HG03135 (cell line): ENCODE measurements at regions not wholly inside any gene's neighbourhood (a gene's known extent, or its start where the extent isn't known, plus 50 kb on each side); places are given as distances from the start of the nearest gene placed in this dataset.

ENCODE experiments used
- ATAC-seq: cut with Tn5 transposase; IDR thresholded peaks from one replicate; pipeline ENCODE4 v1.9.1; 2021; ENCODE audit warnings: mild to moderate bottlenecking, moderate library complexity; ENCODE audit not compliant: unreplicated experiment

GRCh38 chr13:33891196-33891742 is 73.3 kb downstream of the RFC3 start:
- no peak for ATAC-seq

DNA sequence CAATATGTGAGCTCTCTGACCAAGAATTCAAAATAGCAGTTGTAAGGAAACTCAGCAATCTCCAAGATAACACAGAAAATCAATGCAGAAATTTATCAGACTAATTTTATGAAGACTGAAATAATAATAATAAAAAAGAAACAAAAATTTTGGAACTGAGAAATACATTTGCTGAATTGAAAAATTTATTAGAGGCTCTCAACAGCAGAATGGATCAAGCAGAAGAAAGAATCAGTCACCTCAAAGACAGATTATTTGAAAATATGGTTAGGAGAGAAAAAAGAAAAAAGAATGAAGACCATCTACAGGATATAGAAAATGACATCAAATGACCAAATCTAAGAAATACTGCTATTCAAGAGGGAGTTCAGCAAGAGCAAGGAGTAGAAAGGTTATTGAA is 75.6 kb downstream of the RFC3 start:
- ATAC-seq, result no peak

DNA sequence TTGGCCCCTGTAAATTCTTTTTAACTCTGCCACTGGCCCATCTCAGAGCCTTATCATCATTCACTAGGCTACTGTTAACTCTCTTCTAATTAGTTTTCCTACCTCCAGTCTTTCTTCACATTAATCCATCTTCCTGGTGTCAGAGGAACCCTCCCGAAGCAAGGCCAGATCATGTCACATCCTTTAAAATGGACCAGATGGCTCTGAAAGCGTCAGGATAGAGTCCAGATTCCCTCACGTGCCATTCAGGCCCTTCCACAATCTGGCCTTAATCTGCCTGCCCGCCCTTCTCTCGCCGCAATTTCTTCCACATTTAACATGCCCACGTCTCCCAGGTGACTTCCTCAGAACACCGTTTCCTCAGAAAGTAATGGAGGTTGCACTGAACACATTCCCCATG is 86.5 kb downstream of the RFC3 start:
- no peak for ATAC-seq

DNA sequence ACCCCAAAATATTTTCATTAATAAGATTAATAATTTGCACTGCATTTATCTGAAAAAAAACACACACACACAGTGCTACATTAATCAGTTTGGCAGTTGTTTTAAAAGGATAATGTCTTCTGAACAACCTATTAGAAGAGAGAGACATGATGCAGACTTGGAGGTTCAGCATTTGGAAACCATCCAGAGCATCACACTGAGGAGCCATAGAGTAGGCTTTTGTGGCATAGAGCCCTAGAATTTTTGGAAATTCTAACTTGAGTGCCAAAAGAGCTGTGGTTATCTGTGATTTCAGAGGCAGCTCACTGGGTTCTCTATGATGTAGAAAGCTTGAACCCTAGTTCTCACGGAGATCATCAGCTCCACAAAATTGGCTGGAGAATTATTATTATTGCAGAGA is 90.2 kb downstream of the RFC3 start:
- no peak for ATAC-seq

DNA sequence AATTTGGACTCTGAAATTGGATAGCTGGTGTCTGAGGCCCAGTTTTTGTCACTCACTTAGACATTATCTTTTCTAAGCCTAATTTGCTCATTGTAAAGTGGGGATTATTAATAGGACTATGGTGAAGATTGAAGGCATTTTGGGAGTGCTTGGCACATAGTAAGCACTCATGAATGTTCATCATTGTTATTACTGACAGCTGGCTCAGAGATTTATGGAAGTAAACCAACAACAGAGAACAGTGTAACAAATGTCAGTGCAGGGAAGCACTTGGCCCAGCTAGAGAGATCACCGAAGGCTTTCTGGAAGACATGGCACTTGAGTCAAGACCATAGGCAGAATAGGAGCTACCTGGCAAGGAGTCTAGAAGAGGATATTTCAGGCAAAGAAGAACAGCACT is 92.3 kb downstream of the RFC3 start:
- ATAC-seq, result no peak

DNA sequence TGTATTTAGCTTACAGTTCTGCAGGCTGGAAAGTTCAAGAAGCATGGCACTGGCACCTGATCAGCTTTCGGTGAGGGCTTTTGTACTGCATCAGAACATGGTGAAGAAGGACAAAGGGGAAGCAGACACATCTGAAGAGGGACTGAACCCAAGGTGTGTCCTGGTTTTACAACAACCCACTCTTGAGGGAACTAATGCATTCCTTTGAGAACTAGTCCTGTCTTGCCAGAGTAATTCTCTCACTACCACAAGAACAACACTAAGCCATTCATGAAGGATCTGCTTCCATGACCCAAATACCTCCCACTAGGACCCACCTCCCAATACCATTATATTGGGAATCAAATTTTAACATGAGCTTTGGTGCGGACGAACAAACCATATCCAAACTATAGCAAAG is 93.6 kb downstream of the RFC3 start:
- ATAC-seq, result no peak

- ATAC-seq, result no peak
Observed at GRCh38 chr13:33913829-33914228, 95.9 kb downstream of the RFC3 start.

- no peak for ATAC-seq
Observed at GRCh38 chr13:33917190-33917589, 99.2 kb downstream of the RFC3 start.

- no peak for ATAC-seq
Observed at GRCh38 chr13:33918199-33918932, 100.4 kb downstream of the RFC3 start.

DNA sequence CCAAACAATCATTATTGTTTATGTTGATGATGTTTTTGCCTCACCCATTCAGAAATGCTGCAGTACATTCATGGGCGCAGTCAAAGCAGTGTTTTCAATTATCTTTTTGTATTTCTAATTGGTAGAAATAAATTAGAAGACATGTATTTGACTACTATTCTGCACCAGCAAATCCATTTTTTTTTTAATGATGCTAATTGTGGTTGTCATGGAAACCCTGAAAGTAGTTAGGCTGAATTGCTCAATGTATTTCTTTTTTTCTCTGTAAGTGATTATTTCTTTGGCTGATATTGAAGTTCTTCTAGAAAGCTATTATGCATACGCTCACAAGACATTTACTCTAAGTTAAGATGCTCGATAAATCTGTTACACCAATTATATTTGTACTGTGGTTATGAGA is 101.2 kb downstream of the RFC3 start:
- no peak for ATAC-seq

DNA sequence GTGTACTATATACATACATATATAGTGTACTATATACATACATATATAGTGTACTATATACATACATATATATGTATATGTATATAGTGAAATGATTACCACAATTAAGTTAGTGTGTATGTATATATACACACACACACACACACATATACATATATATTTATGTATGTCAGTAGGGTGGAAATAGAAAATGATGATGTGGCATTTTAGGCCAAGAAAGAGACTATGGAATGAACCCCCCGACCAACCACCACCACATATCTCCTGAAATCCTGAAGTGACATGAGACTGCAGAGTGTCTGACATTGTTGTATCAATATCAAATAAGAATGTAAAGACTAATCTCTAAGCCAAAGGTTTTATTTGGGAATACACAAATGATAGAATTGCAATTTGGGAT is 107.6 kb downstream of the RFC3 start:
- ATAC-seq, result no peak

DNA sequence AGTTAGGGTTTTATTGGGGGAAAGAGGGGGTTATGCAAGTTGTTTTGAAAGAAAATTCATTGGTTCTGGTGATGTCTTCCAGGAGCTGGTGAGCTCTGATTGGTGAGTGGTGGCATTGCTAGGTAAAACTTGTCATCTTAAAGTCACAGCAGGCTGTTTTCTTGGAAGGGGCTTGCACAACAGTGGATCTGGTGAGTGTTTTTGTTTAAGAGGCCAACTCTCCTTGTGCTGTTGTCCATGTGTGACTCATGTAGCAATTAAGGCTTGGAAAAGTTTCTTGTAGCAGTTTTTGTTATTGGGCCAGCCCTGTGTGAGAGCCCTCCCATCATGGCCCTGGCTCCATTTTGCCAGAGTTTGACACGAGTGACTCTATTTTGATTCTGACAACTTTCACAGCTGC is 109.4 kb downstream of the RFC3 start:
- no peak for ATAC-seq

GRCh38 chr13:33931397-33932311 is 113.7 kb downstream of the RFC3 start:
- ATAC-seq, result no peak

GRCh38 chr13:33932769-33933406 is 114.9 kb downstream of the RFC3 start:
- no peak for ATAC-seq

DNA sequence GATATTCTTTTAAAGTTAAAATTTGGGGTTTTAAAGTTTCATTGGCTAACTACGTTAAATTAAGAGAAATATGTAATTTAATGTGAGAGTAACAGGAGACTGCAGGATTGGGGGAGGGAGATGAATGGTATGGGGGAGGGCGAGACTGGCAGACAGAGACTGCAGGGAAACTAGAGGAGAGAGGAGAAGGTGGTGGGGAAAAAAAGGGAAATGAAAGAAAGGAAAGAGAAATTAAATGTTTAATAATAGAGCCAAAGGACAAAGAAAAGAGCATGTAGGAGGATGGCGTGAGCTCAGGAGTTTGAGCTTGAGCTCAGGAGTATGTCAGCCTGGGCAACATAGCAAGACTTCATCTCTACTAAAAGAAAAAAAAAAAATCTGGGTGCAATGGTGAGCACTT is 115.9 kb downstream of the RFC3 start:
- ATAC-seq, result no peak

DNA sequence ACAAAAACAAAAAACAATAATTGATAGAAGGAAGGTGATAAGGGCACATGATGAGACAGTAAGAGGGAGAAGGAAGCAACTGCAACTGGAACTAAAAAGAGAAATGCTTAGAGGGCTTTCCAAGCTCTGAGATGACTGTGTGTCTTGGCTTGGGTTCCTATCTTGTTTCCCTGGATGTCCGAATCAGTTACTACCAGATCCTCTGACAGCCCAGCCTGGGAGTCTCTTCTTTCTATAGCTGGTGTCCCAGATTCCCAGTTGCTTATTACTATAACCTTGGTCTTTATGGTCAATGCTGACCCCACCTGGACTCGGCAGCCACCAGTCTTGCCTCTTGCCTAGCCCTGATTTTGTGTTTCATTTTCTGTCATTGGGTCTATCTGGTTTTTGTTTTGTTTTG is 116.4 kb downstream of the RFC3 start:
- ATAC-seq, result no peak

DNA sequence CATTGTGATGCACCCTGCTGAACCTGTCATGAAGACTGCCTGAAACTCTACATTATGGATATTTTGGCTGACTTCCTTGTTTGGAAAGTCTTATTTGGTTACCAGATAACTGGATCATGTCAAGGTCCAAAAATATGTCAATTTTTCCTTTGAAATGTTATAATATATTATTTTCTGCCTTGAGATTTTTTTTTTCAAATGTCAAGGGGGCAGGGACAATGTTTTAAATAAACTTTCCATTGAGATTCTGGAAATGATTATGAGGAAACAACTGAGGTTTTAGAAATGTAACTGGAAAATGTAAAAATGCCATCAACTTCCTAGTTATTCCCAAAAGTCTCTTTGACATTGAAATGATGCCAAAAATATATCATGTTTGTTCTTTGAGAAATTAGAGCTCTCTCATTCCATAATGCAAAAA is 117.0 kb downstream of the RFC3 start:
- no peak for ATAC-seq

- ATAC-seq, result no peak
Observed at GRCh38 chr13:33935969-33936368, 118.0 kb downstream of the RFC3 start.

DNA sequence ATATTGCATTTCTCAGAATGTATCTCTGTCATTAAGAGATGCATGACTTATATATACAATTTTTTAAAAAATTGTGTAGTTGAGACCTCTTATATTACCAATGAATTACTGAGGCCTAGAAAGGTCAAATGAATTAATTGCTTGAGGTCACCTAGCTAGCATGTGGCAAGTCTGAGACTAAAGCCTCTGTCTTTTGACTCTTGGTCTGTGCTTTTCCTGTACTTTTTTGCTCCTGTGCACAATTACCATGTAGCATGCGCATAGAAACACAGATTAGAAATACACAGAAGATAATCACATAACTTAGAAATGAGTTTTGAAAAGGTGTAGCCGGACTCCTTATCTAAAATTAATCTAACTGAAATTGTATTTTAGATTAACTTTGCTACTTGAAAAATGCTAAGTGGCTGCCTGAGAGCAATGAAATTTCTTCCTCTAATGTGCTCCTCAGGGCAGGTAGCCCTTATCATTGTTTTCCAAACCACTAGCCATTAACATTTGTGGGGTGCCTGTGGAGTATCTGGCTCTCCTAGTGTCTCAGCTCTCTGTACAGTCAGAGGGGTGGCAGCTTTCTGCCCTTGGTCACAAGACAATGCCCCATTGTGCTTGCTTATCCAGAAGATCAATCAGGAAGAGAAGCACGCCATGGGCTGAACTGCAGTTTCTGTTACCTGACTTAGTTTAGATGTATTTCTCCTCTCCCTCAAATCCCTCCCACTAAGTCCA is 119.6 kb downstream of the RFC3 start:
- no peak for ATAC-seq

DNA sequence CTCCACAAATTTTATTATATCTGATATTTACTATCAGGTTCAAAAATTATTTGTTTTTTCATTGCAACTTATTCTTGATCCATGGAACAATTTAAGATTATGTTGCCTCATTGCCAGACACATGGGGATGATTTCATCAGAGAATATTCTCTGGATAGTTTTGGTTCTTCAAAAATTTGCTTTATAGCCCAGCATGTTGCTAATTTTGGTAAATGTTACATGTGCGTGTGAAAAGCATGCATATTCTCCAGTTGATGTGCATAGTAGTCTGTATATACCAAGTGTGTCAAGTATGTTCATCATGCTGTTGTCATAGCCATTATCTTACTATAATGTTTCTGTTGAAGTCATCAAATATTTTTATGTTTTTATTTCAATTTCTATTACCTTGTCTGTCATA is 122.3 kb downstream of the RFC3 start:
- ATAC-seq, result no peak

GRCh38 chr13:33940898-33941297 is 122.9 kb downstream of the RFC3 start:
- no peak for ATAC-seq
